ENCODE measurements at regions not wholly inside any gene's neighbourhood (a gene's known extent, or its start where the extent isn't known, plus 50 kb on each side); places are given as distances from the start of the nearest gene placed in this dataset.

DNA sequence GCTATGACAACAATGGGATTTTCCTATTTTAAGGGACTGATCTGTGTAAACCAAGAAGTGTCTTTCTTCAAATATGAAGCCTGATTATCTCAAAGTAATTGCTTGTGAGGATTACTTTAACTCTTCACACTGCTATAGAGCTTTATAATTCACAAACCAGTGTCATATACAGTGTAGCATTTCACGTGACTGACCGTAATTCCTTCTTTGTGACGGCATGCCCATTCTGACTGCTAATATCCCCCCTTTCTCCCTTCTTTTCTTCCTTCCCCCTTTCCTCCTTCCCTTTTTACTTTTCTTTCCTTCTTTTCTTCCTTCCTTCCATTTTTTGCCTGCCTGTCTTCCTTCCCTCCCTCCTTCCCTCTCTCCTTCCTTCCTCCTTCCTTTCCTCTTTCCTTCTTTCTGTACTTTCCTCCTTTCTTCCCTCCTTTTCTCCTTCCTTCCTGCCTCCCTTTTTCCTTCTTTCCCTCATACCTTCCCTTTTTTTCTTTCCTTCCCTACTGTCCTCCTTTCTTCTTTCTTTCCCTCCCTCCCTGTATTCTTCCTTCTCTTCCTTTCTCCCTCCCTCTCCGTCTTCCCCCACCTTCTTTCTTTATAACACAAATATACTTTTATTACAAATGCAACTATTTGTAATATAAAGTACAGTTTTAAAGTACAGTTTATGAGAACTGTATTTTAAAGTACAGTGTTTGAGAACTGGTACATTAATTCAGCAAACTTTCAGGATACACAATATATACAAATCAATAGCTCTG is 75.0 kb upstream of the EXOC2 start (continued):
- TF ChIP-seq, protein P1, sequence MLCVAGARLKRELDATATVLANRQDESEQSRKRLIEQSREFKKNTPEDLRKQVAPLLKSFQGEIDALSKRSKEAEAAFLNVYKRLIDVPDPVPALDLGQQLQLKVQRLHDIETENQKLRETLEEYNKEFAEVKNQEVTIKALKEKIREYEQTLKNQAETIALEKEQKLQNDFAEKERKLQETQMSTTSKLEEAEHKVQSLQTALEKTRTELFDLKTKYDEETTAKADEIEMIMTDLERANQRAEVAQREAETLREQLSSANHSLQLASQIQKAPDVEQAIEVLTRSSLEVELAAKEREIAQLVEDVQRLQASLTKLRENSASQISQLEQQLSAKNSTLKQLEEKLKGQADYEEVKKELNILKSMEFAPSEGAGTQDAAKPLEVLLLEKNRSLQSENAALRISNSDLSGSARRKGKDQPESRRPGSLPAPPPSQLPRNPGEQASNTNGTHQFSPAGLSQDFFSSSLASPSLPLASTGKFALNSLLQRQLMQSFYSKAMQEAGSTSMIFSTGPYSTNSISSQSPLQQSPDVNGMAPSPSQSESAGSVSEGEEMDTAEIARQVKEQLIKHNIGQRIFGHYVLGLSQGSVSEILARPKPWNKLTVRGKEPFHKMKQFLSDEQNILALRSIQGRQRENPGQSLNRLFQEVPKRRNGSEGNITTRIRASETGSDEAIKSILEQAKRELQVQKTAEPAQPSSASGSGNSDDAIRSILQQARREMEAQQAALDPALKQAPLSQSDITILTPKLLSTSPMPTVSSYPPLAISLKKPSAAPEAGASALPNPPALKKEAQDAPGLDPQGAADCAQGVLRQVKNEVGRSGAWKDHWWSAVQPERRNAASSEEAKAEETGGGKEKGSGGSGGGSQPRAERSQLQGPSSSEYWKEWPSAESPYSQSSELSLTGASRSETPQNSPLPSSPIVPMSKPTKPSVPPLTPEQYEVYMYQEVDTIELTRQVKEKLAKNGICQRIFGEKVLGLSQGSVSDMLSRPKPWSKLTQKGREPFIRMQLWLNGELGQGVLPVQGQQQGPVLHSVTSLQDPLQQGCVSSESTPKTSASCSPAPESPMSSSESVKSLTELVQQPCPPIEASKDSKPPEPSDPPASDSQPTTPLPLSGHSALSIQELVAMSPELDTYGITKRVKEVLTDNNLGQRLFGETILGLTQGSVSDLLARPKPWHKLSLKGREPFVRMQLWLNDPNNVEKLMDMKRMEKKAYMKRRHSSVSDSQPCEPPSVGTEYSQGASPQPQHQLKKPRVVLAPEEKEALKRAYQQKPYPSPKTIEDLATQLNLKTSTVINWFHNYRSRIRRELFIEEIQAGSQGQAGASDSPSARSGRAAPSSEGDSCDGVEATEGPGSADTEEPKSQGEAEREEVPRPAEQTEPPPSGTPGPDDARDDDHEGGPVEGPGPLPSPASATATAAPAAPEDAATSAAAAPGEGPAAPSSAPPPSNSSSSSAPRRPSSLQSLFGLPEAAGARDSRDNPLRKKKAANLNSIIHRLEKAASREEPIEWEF (IDR thresholded peaks at IDR 0.05; ENCODE audit: insufficient replicate concordance, low read depth, low read length), result no peak

DNA sequence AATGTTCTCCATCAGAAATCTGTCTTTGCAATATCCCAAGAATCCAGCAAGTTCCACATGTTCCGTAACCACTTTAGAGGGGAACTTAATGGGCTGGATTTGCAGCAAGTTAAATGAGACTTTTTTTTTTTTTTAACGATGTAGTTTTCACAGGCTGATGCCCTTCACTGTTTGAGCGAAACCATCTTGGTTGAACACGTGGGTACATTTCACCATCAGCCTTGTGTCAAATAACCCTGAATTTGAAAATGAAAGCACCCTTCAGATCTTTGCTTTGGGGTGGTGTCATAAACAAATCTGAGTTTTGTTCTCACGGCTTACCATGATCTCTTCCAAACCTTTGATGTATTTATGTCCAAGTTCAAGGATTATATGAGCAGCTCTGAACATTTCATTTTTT is 73.7 kb upstream of the EXOC2 start:
- intact Hi-C loops (cut with micrococcal nuclease; ENCODE audit: unreplicated experiment), result no loop called here
- SMC1A ChIA-PET (ENCODE audit: uncharacterized antibody, unreplicated experiment), result interaction anchor here (0.8 to 1.3 kb wide), 2 partner anchors 45 to 77 kb away, joined by 3 to 4 read pairs; no protein-coding TSS in a partner anchor
- TF ChIP-seq EGR1 (IDR thresholded peaks at IDR 0.05; ENCODE audit: borderline replicate concordance in 1 of 2, low read depth in 2 of 2, low read length in 2 of 2) (no peak), RAD51 (IDR thresholded peaks at IDR 0.05) (peak; percentile 62), ATF7 (IDR thresholded peaks at IDR 0.05; ENCODE audit: low read depth) (peak; percentile 15; the same call in 1 of the 2 replicates), ZNF384 (IDR thresholded peaks at IDR 0.05; ENCODE audit: borderline replicate concordance, low read depth, low read length) (peak; percentile 67), YY1 (IDR thresholded peaks at IDR 0.05; ENCODE audit: low read depth, low read length) (0 out of 2 replicates have a peak, but pooled peaks have one; percentile 33), ESRRA (IDR thresholded peaks at IDR 0.05; ENCODE audit: low read length) (no peak), NR2F1 (conservative IDR thresholded peaks at IDR 0.05) (no peak)
- TF ChIP-seq, protein P2, sequence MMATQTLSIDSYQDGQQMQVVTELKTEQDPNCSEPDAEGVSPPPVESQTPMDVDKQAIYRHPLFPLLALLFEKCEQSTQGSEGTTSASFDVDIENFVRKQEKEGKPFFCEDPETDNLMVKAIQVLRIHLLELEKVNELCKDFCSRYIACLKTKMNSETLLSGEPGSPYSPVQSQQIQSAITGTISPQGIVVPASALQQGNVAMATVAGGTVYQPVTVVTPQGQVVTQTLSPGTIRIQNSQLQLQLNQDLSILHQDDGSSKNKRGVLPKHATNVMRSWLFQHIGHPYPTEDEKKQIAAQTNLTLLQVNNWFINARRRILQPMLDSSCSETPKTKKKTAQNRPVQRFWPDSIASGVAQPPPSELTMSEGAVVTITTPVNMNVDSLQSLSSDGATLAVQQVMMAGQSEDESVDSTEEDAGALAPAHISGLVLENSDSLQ (IDR thresholded peaks at IDR 0.05), result peak; percentile 22; the same call in 1 of the 2 replicates
- RAD21 ChIA-PET (ENCODE audit: unreplicated experiment), result no interaction called here
- no peak overlapping the region for H3K9ac ChIP-seq (ENCODE audit: control insufficient read depth, insufficient read depth, low read length)
- WGBS (ENCODE audit: insufficient coverage, insufficient replicate concordance, low lambda C conversion rate, missing lambda C conversion rate), result 23% methylated on average over 5 of the region's 5 CpGs
- DNase-seq (ENCODE audit: low read depth, low spot score), result peak; percentile 53
- no peaks in the 10 kb centered on the region; the same call in 1 of the 3 replicates for H3K9me3 ChIP-seq (replicated peaks; ENCODE audit: control insufficient read depth, insufficient read depth, low read length)
- H3K4me2 ChIP-seq (ENCODE audit: control insufficient read depth, insufficient read depth), result peak overlapping the region; percentile 57
- peaks cover 0 to 2% of the 10 kb centered on the region in 2 experiments; a peak in 1 of 4 replicates for H3K27me3 ChIP-seq (replicated peaks in 1 of 2; ENCODE audit: control insufficient read depth in 2 of 2, insufficient read depth in 2 of 2, low read length in 1 of 2)
- H3K4me3 ChIP-seq, result no peak overlapping the region
- FAIRE-seq, result peak; percentile 81
- no peaks in the 10 kb centered on the region for H3K79me2 ChIP-seq (ENCODE audit: control insufficient read depth, insufficient read depth, low read length)
- peak overlapping the region; percentile 49 for H2AFZ ChIP-seq (ENCODE audit: control insufficient read depth, low read depth, low read length)
- in situ Hi-C loops (cut with MboI), result no loop called here
- no peak overlapping the region for H3K27ac ChIP-seq (ENCODE audit: control insufficient read depth, insufficient read depth)
- peak; percentile 91 for ATAC-seq
- CTCF ChIA-PET, result interaction anchor here (1.5 kb wide), 1 partner anchor 577 kb away, joined by 4 read pairs; no protein-coding TSS in a partner anchor
- no peaks in the 10 kb centered on the region for H3K4me1 ChIP-seq (ENCODE audit: control insufficient read depth, insufficient read depth, low read length)
- no TSS peak for BruUV-seq (replicated peaks)
- no peaks in the 10 kb centered on the region for H3K36me3 ChIP-seq (ENCODE audit: control insufficient read depth in 2 of 2, insufficient read depth in 2 of 2, low read length in 1 of 2)
- POLR2A ChIA-PET, result no interaction called here
- H4K20me1 ChIP-seq (ENCODE audit: control insufficient read depth, insufficient read depth), result no peaks in the 10 kb centered on the region

Measured in GM12878 (cell line).